Endodermal cell (in vitro differentiated cells): ENCODE measurements at regions not wholly inside any gene's neighbourhood (a gene's known extent, or its start where the extent isn't known, plus 50 kb on each side); places are given as distances from the start of the nearest gene placed in this dataset.

Source experiments
- DNase-seq: peaks from one replicate; pipeline ENCODE4 v3.0.0-alpha.2; 2017
- H3K27ac ChIP-seq: 2 replicates; pipeline ENCODE4 v1.5.1; 2013; ENCODE audit warnings: mild to moderate bottlenecking, low read depth, low read length, moderate library complexity
- H3K27me3 ChIP-seq: 2 replicates; pipeline ENCODE4 v1.6.1; 2013; ENCODE audit warnings: mild to moderate bottlenecking, low read length, moderate library complexity; ENCODE audit not compliant: insufficient read depth, control insufficient read depth, poor library complexity, severe bottlenecking
- H3K36me3 ChIP-seq: 2 replicates; pipeline ENCODE4 v1.7.0; 2013; ENCODE audit warnings: mild to moderate bottlenecking, low read length, moderate library complexity; ENCODE audit not compliant: control insufficient read depth, insufficient read depth
- H3K4me1 ChIP-seq: one replicate; pipeline ENCODE4 v1.7.0; 2013; ENCODE audit warnings: low read length; ENCODE audit not compliant: control insufficient read depth, insufficient read depth
- H3K4me3 ChIP-seq: 2 replicates; pipeline ENCODE4 v1.5.1; 2013; ENCODE audit warnings: mild to moderate bottlenecking, low read length, moderate library complexity
- H3K9ac ChIP-seq: 2 replicates; pipeline ENCODE4 v1.6.1; 2013; ENCODE audit warnings: mild to moderate bottlenecking, low read length, moderate library complexity; ENCODE audit not compliant: poor library complexity, severe bottlenecking; ENCODE audit errors: extremely low read depth
- H3K9me3 ChIP-seq: 2 replicates; pipeline ENCODE4 v1.6.1; 2013; ENCODE audit warnings: mild to moderate bottlenecking, low read length, moderate library complexity; ENCODE audit not compliant: control insufficient read depth
- H3K27ac Mint-ChIP-seq: 2 replicates; pipeline ENCODE4 v1.8.0; 2020; ENCODE audit warnings: mixed read lengths
- H3K27me3 Mint-ChIP-seq: 2 replicates; pipeline ENCODE4 v1.8.0; 2021; ENCODE audit warnings: mild to moderate bottlenecking, mixed read lengths; ENCODE audit not compliant: insufficient read depth
- H3K36me3 Mint-ChIP-seq: 2 replicates; pipeline ENCODE4 v1.8.0; 2020; ENCODE audit warnings: low read depth, mixed read lengths
- H3K4me1 Mint-ChIP-seq: 2 replicates; pipeline ENCODE4 v1.8.0; 2020; ENCODE audit warnings: mixed read lengths
- H3K4me3 Mint-ChIP-seq: 2 replicates; pipeline ENCODE4 v1.8.0; 2020; ENCODE audit warnings: mild to moderate bottlenecking, moderate library complexity, mixed read lengths
- H3K9me3 Mint-ChIP-seq: 2 replicates; pipeline ENCODE4 v1.8.0; 2020; ENCODE audit warnings: mild to moderate bottlenecking, mixed read lengths
- CTCF ChIP-seq: fragments of 200-600 bp; sonication (generic); conservative IDR thresholded peaks from 2 replicates; pipeline ENCODE4 v1.5.0; 2021; ENCODE audit warnings: antibody characterized with exemption, mild to moderate bottlenecking
- WGBS, 2 experiments: methylation state at CpG; one replicate each; pipeline versions ENCODE4 v1.1.5 to v1.1.7; 2013; ENCODE audit warnings: missing lambda C conversion rate in 2 of 2, mixed read lengths in 1 of 2; ENCODE audit not compliant: insufficient coverage in 1 of 2, insufficient read length in 1 of 2; 5-methylcytosine and 5-hydroxymethylcytosine counted together

- H3K27ac Mint-ChIP-seq, result no peak overlapping the region
- H3K4me3 ChIP-seq, result no peak overlapping the region
- peaks cover 19% of the 10 kb centered on the region for H3K27me3 ChIP-seq
- WGBS, 2 experiments, result 72 to 96% methylated on average over 2 to 4 of the region's 4 CpGs
- H3K27me3 Mint-ChIP-seq, result peaks cover 13% of the 10 kb centered on the region
- H3K4me1 Mint-ChIP-seq, result no peaks in the 10 kb centered on the region
- no peaks in the 10 kb centered on the region for H3K36me3 Mint-ChIP-seq
- no peak for TF ChIP-seq CTCF
- H3K9me3 ChIP-seq, result peaks cover 16% of the 10 kb centered on the region
- H3K9me3 Mint-ChIP-seq, result peaks cover 11% of the 10 kb centered on the region
- DNase-seq, result no peak
- H3K4me3 Mint-ChIP-seq, result no peak overlapping the region
- H3K4me1 ChIP-seq, result no peaks in the 10 kb centered on the region
- no peaks in the 10 kb centered on the region for H3K36me3 ChIP-seq
- H3K27ac ChIP-seq, result no peak overlapping the region
- H3K9ac ChIP-seq, result no peak overlapping the region
Observed at GRCh38 chr15:39511916-39512260, 69.0 kb upstream of the THBS1 start.

- Mint-ChIP-seq H3K36me3 (no peaks in the 10 kb centered on the region), H3K27ac (no peak overlapping the region), H3K27me3 (peaks cover 13% of the 10 kb centered on the region), H3K4me1 (peaks cover 6% of the 10 kb centered on the region), H3K4me3 (no peak overlapping the region), H3K9me3 (peaks cover 11% of the 10 kb centered on the region)
- no peak overlapping the region for H3K4me3 ChIP-seq
- no peaks in the 10 kb centered on the region for H3K36me3 ChIP-seq
- peaks cover 19% of the 10 kb centered on the region for H3K27me3 ChIP-seq
- TF ChIP-seq CTCF, result no peak
- H3K9me3 ChIP-seq, result peaks cover 16% of the 10 kb centered on the region
- H3K9ac ChIP-seq, result no peak overlapping the region
- DNase-seq, result no peak
- H3K27ac ChIP-seq, result no peak overlapping the region
- no peaks in the 10 kb centered on the region for H3K4me1 ChIP-seq
Observed at GRCh38 chr15:39512643-39513042, 68.2 kb upstream of the THBS1 start.

- Mint-ChIP-seq H3K27ac (no peak overlapping the region), H3K36me3 (no peaks in the 10 kb centered on the region), H3K9me3 (peaks cover 11% of the 10 kb centered on the region), H3K4me1 (peaks cover 6% of the 10 kb centered on the region), H3K4me3 (no peak overlapping the region), H3K27me3 (peaks cover 20% of the 10 kb centered on the region)
- no peak for DNase-seq
- H3K27ac ChIP-seq, result no peak overlapping the region
- no peak overlapping the region for H3K4me3 ChIP-seq
- H3K27me3 ChIP-seq, result peaks cover 27% of the 10 kb centered on the region
- 96 to 100% methylated on average over 1 to 3 of the region's 3 CpGs for WGBS, 2 experiments
- peaks cover 16% of the 10 kb centered on the region for H3K9me3 ChIP-seq
- TF ChIP-seq CTCF, result no peak
- H3K36me3 ChIP-seq, result no peaks in the 10 kb centered on the region
- H3K9ac ChIP-seq, result no peak overlapping the region
- no peaks in the 10 kb centered on the region for H3K4me1 ChIP-seq
Observed at GRCh38 chr15:39513936-39514335, 66.9 kb upstream of the THBS1 start.
